GM12873 (cell line): ENCODE measurements at regions not wholly inside any gene's neighbourhood (a gene's known extent, or its start where the extent isn't known, plus 50 kb on each side); places are given as distances from the start of the nearest gene placed in this dataset.

Source experiments
- CTCF ChIP-seq: IDR thresholded peaks from 2 replicates; pipeline ENCODE4 v1.5.1; 2012; ENCODE audit warnings: low read depth, mild to moderate bottlenecking, moderate library complexity, low read length, control low read depth; ENCODE audit not compliant: insufficient read depth; ENCODE audit errors: missing control alignments

GRCh38 chr18:51878724-51879123 lies 461.3 kb upstream of the DCC start:
- no peak for TF ChIP-seq CTCF

GRCh38 chr18:51879329-51879728 lies 460.7 kb upstream of the DCC start:
- no peak for TF ChIP-seq CTCF

GRCh38 chr18:51881394-51881793 lies 458.6 kb upstream of the DCC start:
- no peak for TF ChIP-seq CTCF

GRCh38 chr18:51884039-51884438 lies 456.0 kb upstream of the DCC start:
- no peak for TF ChIP-seq CTCF

GRCh38 chr18:51890762-51891161 lies 449.2 kb upstream of the DCC start:
- no peak for TF ChIP-seq CTCF

GRCh38 chr18:51891876-51892275 lies 448.1 kb upstream of the DCC start:
- no peak for TF ChIP-seq CTCF

GRCh38 chr18:51897884-51898283 lies 442.1 kb upstream of the DCC start:
- TF ChIP-seq CTCF, result no peak
